PC-9 (cell line): ENCODE measurements at regions not wholly inside any gene's neighbourhood (a gene's known extent, or its start where the extent isn't known, plus 50 kb on each side); places are given as distances from the start of the nearest gene placed in this dataset.

Experiments used
- BruUV-seq: library from RNA; stranded (reverse); fragments of 400-500 nt; replicated peaks from 2 replicates; lab custom pipeline; 2021; lab: Mats Ljungman, UMichigan
- CTCF ChIA-PET: fragments of 300-600 bp; sonication (Branson Sonifier 250); formaldehyde crosslinking; loops from one replicate; lab custom pipeline; 2022; ENCODE audit warnings: antibody characterized with exemption; lab: Charles Lee
- POLR2A ChIA-PET: fragments of 300-600 bp; sonication (Branson Sonifier 250); formaldehyde crosslinking; loops from one replicate; lab custom pipeline; 2022; ENCODE audit warnings: antibody characterized with exemption; ENCODE audit not compliant: unreplicated experiment; lab: Charles Lee
- DNase-seq, 2 experiments: peaks; one replicate each; pipeline versions ENCODE4 v3.0.0 to v3.0.0-alpha.2; 2015 to 2022; ENCODE audit warnings: mixed read lengths in 1 of 2
- H2AFZ ChIP-seq: fragments of 200-600 bp; sonication (generic); 2 replicates; pipeline ENCODE4 v1.8.1; 2017; ENCODE audit warnings: antibody characterized with exemption
- H3F3A ChIP-seq: fragments of 200-600 bp; sonication (generic); 2 replicates; pipeline ENCODE4 v1.8.1; 2017; ENCODE audit warnings: antibody characterized with exemption, mild to moderate bottlenecking, low read depth; ENCODE audit not compliant: insufficient read depth
- H3K27ac ChIP-seq: fragments of 200-600 bp; sonication (generic); 2 replicates; pipeline ENCODE4 v1.6.1; 2016; ENCODE audit warnings: mixed run types
- H3K27me3 ChIP-seq: fragments of 200-600 bp; sonication (generic); 2 replicates; pipeline ENCODE4 v1.6.1; 2016; ENCODE audit warnings: low read depth, mixed run types; ENCODE audit not compliant: insufficient read depth
- H3K36me3 ChIP-seq: fragments of 200-600 bp; sonication (generic); 2 replicates; pipeline ENCODE4 v1.6.1; 2016; ENCODE audit warnings: low read depth, mixed run types
- H3K4me1 ChIP-seq: fragments of 200-600 bp; sonication (generic); replicated peaks from 2 replicates; pipeline ENCODE4 v1.6.1; 2016; ENCODE audit warnings: mixed run types; ENCODE audit not compliant: insufficient read depth
- H3K4me2 ChIP-seq: fragments of 200-600 bp; sonication (generic); 2 replicates; pipeline ENCODE4 v1.6.1; 2017; ENCODE audit warnings: mixed run types
- H3K4me3 ChIP-seq: fragments of 200-600 bp; sonication (generic); 2 replicates; pipeline ENCODE4 v1.6.1; 2016; ENCODE audit warnings: mixed run types
- H3K79me2 ChIP-seq: fragments of 200-600 bp; sonication (generic); 2 replicates; pipeline ENCODE4 v1.6.1; 2017; ENCODE audit warnings: low read depth, mixed run types
- H3K9me2 ChIP-seq: fragments of 200-600 bp; sonication (generic); 2 replicates; pipeline ENCODE4 v1.8.1; 2017; ENCODE audit warnings: mild to moderate bottlenecking; ENCODE audit not compliant: insufficient read depth
- H3K9me3 ChIP-seq: fragments of 200-600 bp; sonication (generic); 2 replicates; pipeline ENCODE4 v1.8.1; 2016; ENCODE audit warnings: low read depth; ENCODE audit not compliant: insufficient read depth
- H4K20me1 ChIP-seq: fragments of 200-600 bp; sonication (generic); 2 replicates; pipeline ENCODE4 v1.8.1; 2017; ENCODE audit not compliant: insufficient read depth
- CTCF ChIP-seq: fragments of 200-600 bp; sonication (generic); conservative IDR thresholded peaks from 2 replicates; pipeline ENCODE4 v1.6.1; 2017; ENCODE audit warnings: mixed run types, antibody characterized with exemption, mild to moderate bottlenecking, moderate library complexity
- EZH2 ChIP-seq: fragments of 200-600 bp; sonication (generic); IDR thresholded peaks from 2 replicates; pipeline ENCODE4 v1.8.0; 2017; ENCODE audit warnings: antibody characterized with exemption, low read depth
- intact Hi-C: fragments of 100-400 bp; cut with micrococcal nuclease; formaldehyde crosslinking; loops from one replicate; pipeline ENCODE4 v1.10.0; 2022; ENCODE audit not compliant: unreplicated experiment

- Histone ChIP-seq H3K79me2 (no peaks in the 10 kb centered on the region), H4K20me1 (no peaks in the 10 kb centered on the region), H3K36me3 (no peaks in the 10 kb centered on the region), H3K9me2 (no peaks in the 10 kb centered on the region), H3K27ac (no peak overlapping the region), H2AFZ (no peak overlapping the region), H3K4me1 (peaks cover 7% of the 10 kb centered on the region), H3K9me3 (no peaks in the 10 kb centered on the region), H3K4me3 (no peak overlapping the region), H3K4me2 (no peak overlapping the region), H3F3A (peaks cover 4% of the 10 kb centered on the region; the same call in 1 of the 2 replicates), H3K27me3 (no peaks in the 10 kb centered on the region)
- TF ChIP-seq CTCF (no peak), EZH2 (no peak)
- intact Hi-C loops, result no loop called here
- CTCF ChIA-PET, result no interaction called here
- POLR2A ChIA-PET, result no interaction called here
- BruUV-seq, result no TSS peak
- DNase-seq, result no peak
Observed at GRCh38 chr4:186931519-186931918, 207.9 kb upstream of the FAT1 start.

GRCh38 chr4:186932196-186932595, 208.5 kb upstream of the FAT1 start:
- H3K9me3 ChIP-seq, result no peaks in the 10 kb centered on the region
- ChIA-PET CTCF (no interaction called here), POLR2A (no interaction called here)
- no peaks in the 10 kb centered on the region for H3K36me3 ChIP-seq
- no peaks in the 10 kb centered on the region for H3K27me3 ChIP-seq
- H4K20me1 ChIP-seq, result no peaks in the 10 kb centered on the region
- intact Hi-C loops, result no loop called here
- peaks cover 13% of the 10 kb centered on the region for H3K4me1 ChIP-seq
- H3K79me2 ChIP-seq, result no peaks in the 10 kb centered on the region
- DNase-seq, result no peak
- H3K27ac ChIP-seq, result no peak overlapping the region
- H3K9me2 ChIP-seq, result no peaks in the 10 kb centered on the region
- TF ChIP-seq EZH2 (no peak), CTCF (no peak)
- BruUV-seq, result no TSS peak
- H2AFZ ChIP-seq, result no peak overlapping the region
- peaks cover 11% of the 10 kb centered on the region; the same call in 1 of the 2 replicates for H3F3A ChIP-seq
- no peak overlapping the region for H3K4me2 ChIP-seq
- H3K4me3 ChIP-seq, result no peak overlapping the region

- H4K20me1 ChIP-seq, result no peaks in the 10 kb centered on the region
- peaks cover 13% of the 10 kb centered on the region; the same call in 1 of the 2 replicates for H3F3A ChIP-seq
- no peaks in the 10 kb centered on the region for H3K9me3 ChIP-seq
- intact Hi-C loops, result no loop called here
- ChIA-PET CTCF (no interaction called here), POLR2A (no interaction called here)
- BruUV-seq, result no TSS peak
- H3K9me2 ChIP-seq, result no peaks in the 10 kb centered on the region
- H2AFZ ChIP-seq, result no peak overlapping the region
- no peaks in the 10 kb centered on the region for H3K36me3 ChIP-seq
- no peak overlapping the region for H3K27ac ChIP-seq
- no peak overlapping the region for H3K4me2 ChIP-seq
- H3K79me2 ChIP-seq, result no peaks in the 10 kb centered on the region
- peaks cover 17% of the 10 kb centered on the region for H3K4me1 ChIP-seq
- no peaks in the 10 kb centered on the region for H3K27me3 ChIP-seq
- H3K4me3 ChIP-seq, result no peak overlapping the region
- TF ChIP-seq CTCF (no peak), EZH2 (no peak)
- no peak for DNase-seq
Observed at GRCh38 chr4:186932631-186933187, 209.1 kb upstream of the FAT1 start.
